Peyer's patch (tissue), 4 donors: ENCODE measurements at regions not wholly inside any gene's neighbourhood (a gene's known extent, or its start where the extent isn't known, plus 50 kb on each side); places are given as distances from the start of the nearest gene placed in this dataset.

Source experiments
- POLR2A ChIP-seq, 2 donors: fragments of 450-650 bp; IDR thresholded peaks; one replicate each; pipeline ENCODE4 v1.5.1; 2017; ENCODE audit warnings: antibody characterized with exemption in 2 of 2, mild to moderate bottlenecking in 2 of 2, moderate library complexity in 2 of 2
- TF ChIP-seq, protein P1 (sequence below), 6 experiments: fragments of 450-650 bp in 4 of 6; fragments of 200-600 bp in 2 of 6; sonication (generic) in 1 of 6; IDR thresholded peaks; one replicate each; pipeline ENCODE4 v1.5.1; 2017 to 2019; ENCODE audit warnings: antibody characterized with exemption in 6 of 6, mild to moderate bottlenecking in 3 of 6, moderate library complexity in 1 of 6

DNA sequence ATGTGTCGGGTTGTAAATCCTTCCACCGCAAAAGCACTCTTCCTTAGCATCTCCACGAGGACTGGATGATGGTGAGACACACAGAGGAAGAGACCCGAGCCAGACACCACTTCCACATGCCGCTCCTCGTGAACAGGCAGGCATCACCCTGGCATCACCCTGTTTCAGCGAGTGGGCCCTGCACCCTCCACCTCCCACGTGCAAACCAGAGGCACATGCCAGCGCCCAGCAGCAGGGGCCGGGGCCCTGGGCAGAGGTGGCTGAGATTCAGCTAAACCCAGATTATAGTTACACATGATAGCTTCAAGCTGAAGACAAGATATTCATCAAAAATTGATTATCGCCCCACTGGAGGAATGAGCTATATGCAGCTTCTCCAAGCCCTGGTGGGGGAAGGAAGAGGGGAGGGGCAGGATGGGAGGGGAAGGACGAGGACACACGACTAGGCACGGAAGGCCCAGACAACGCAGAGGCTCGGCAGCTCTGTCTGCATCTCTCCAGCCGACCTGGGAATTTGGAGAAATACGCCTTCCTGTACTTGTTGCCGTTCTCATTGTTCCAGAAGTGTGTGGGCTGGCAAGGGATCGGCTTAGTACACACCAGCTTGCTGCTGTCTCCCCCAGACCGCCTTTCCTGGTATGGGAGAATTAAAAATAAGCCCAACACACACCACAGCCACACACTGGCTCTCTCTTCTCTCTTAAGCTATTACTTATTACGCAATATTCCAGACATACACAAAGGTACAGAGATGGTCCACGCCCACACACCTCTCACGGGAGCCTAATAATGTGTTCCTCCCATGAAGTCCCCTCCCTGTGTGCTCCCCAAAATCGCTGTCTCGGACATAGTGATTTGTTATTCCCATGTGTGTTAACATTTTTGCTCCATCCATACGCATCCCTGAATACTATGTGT is 50.4 kb upstream of the ZNF354A start:
- TF ChIP-seq POLR2A (IDR thresholded peaks at IDR 0.05), result no peak
- TF ChIP-seq, protein P1, sequence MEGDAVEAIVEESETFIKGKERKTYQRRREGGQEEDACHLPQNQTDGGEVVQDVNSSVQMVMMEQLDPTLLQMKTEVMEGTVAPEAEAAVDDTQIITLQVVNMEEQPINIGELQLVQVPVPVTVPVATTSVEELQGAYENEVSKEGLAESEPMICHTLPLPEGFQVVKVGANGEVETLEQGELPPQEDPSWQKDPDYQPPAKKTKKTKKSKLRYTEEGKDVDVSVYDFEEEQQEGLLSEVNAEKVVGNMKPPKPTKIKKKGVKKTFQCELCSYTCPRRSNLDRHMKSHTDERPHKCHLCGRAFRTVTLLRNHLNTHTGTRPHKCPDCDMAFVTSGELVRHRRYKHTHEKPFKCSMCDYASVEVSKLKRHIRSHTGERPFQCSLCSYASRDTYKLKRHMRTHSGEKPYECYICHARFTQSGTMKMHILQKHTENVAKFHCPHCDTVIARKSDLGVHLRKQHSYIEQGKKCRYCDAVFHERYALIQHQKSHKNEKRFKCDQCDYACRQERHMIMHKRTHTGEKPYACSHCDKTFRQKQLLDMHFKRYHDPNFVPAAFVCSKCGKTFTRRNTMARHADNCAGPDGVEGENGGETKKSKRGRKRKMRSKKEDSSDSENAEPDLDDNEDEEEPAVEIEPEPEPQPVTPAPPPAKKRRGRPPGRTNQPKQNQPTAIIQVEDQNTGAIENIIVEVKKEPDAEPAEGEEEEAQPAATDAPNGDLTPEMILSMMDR (IDR thresholded peaks at IDR 0.05), result no peak
